HG02759 (cell line): ENCODE measurements at regions not wholly inside any gene's neighbourhood (a gene's known extent, or its start where the extent isn't known, plus 50 kb on each side); places are given as distances from the start of the nearest gene placed in this dataset.

Source experiments
- ATAC-seq: cut with Tn5 transposase; IDR thresholded peaks from one replicate; pipeline ENCODE4 v1.9.1; 2021; ENCODE audit warnings: mild to moderate bottlenecking, moderate library complexity; ENCODE audit not compliant: unreplicated experiment

DNA sequence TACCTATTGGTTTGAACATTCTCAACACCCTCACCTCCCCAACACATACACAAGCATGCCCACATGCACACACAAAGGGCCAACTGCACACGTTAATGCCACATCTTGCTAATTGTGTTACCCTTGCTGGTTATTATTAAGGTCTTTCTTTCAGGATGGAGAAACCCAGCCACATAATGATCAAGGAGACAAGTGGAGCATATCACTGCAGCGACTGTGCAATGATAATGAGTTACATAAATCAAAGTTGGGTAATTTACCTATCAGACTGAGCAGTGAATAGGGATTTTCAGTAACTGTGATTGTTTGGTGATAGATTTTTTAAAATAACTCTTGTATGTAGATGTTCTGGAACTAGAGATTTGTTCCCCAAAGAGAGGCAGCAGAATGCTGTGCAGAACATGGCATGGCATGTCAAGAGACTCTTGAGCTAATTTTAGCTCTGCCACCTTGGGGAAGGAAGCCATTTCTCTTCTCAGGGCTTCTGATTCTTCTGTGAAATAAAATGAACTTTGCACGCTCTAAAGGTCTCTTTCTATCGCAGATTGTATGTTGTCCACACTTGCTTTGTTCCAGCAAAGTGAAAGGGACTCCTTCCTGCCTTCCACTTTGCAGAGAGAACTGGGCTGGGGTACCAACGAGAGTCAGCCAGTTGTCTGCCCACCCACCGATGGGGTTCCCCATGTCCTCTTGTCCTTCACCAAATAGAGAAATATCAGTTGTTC is 126.0 kb upstream of the CAMK1G start:
- ATAC-seq, result no peak

DNA sequence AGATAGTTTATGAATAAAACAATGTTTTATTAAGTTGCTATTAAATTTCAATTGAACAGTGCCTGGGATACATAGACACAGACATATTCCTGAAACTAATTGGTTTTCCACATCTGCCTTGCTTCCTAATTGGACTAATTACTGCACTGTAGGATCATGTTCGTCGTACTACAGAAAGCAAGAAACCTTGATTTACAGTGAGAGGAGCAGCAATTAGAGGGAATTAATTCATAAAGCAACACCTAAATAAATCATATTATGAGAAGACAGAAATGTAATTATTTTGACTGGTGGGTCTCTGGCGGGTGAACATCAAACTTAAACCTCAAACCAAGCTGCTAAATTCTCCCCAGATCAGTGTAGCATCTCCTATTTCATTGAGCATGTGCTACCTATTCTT is 124.6 kb upstream of the CAMK1G start:
- ATAC-seq, result no peak

DNA sequence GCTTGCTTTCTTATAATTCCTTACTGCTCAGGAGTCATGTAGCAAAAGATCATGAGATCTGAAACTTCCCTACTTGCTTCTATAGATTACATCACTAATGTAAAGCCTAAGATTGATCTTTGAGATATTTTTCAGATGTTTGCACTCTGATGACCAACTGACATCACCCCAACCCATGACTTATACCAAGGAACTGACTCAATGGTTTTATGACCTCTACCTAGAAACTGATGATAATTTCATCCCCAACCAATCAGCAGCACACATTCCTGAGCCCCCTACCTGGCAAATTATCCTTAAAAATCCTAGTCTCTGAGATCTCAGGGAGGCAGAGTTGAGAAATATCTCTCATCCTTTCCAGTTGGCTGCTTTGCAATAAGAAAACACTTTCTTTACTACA is 122.3 kb upstream of the CAMK1G start:
- ATAC-seq, result no peak

DNA sequence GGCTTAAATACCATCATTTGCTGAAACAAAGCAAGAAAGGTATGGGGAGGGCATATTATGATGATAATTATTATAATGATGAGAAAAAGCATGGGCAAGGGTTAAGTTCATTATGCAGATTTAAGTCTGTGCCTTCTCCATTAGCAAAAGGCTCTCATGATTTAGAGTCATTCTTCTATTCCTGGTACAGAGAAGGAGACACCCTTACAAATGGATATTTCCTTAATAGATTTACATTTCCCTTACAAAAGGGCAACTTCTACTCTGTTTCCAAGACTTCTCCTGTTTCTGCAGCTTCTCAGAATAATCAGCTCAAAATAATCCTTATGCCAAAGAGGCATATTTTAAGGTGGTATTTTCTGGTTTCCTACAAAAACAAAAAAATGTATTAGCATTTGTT is 121.1 kb upstream of the CAMK1G start:
- ATAC-seq, result no peak

DNA sequence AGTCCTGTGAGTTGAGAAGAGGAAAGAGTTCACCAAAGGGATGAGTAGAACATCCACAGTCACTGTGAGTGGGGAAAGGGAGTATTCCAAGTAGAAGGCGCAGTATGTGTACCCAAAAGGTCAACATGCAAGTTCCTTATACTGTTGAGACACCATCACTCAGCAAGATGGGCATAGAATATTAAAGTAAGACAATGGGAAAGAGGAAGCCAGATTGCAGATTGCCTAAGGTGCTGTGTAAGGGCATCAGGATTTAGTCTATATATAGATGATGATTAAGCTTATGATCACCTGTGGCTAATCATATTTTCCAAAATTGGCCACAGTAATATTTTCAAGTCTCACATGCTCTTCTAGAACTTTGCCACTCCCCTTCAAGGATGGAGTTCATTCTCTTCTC is 120.1 kb upstream of the CAMK1G start:
- ATAC-seq, result no peak

DNA sequence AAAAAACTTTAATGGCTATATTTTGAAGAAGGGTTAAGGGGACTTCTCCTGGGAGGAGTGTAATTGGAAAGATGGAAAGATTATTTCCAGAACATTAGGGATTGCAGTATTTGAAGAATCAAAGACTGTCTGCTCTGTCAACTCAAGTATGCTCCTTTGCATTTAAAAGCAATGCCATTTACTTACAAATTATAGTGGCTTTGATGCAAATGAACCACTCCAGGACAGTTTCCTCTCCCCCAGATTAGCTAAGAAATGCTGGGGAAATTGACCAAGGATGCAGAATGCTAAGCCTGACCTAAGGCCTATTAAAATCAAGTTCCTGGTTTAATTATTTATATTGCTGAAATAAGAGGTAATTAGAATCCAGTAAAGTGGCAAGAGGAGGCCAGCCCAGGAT is 110.5 kb upstream of the CAMK1G start:
- no peak for ATAC-seq

DNA sequence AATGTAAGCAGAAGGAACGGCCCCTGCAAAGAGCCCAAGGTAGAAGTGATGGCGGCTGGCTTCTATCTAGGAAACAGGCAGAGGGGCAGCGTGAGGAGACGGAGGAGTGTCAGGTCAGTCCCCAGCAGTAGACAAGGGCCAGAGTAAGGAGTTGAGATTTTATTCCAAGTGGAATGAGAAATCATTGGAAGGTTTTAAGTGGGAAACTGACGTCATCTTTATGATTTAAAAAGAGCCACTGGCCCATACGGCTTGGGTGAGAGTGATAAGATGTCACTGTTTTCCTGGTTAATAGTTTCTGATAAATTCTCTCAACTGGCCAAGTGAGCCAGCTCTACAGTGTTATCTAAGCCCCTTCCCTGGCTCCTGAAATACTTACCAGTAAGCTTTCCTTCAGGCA is 103.2 kb upstream of the CAMK1G start:
- no peak for ATAC-seq

DNA sequence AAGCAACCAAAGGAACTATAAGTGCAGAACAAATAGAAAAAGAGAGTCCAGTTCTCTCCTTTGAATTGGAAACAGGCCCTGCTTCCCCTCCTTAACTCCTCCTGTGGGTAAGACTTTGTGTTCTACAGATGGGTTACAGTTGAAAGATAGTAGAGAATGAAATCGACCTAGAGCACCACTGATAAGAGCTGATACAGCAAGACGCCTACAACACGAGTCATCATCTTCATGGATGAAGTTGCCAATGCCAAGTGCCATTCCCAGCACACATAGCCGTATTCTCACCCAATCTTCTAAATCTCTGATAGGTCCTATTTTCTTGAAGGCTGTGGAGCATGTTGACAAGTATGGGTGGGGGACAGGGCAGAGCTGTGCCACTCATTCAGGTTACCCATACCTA is 99.8 kb upstream of the CAMK1G start:
- no peak for ATAC-seq

DNA sequence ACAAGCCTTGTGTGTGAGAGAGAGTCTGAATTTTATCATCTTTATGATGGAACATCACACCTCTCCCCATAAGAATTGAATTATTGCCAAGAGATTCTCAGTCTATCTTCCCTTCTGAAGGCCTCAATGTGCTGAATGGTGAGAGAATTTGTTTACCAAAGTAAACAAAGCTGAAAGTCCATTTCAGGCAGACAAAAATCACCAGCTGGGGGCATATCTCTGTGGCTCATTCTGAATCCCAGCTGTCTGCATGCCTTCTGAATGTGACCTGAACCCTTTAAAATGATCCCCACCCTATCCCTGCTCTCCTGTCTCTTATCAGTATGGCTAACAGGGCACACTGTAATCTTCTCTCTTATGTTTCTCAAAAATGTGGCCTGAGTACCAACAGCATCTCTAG is 99.1 kb upstream of the CAMK1G start:
- no peak for ATAC-seq

DNA sequence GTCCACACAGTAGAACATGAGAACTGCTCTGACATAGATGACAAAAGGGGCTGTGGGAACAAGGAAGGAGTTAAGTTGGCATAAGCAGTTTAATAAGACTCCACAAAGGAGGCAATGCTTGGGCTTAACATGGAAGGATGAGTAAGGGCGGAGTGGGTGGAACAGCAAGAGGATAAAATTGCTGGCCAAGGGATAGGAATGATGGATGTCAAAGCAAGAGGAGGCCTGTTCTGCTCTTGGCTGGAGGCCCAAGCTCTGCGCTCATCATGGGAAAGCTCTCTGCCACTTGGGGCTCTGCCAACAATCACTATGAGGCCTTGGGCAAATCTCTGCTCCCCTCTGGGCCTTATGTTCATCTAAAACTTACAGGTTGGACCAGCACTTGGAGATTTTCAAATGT is 98.3 kb upstream of the CAMK1G start:
- ATAC-seq, result no peak

DNA sequence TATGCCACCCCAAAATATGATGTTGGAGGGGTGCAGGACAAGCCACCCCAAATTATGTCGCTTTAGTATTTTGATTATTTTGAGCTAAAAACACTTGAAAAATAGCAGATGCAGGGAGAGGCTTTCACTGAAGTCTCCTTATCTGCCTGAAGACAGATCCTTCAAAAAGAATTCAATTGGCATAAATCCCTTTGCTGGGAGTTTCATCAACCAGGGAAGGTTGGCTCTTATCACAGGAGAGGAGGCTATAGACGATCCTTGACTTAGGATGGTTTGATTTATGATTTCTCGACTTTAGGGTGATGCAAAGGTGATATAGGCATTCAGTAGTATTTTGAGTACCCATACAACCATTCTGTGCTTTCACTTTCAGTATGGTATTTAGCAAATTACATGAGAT is 97.8 kb upstream of the CAMK1G start:
- ATAC-seq, result no peak

DNA sequence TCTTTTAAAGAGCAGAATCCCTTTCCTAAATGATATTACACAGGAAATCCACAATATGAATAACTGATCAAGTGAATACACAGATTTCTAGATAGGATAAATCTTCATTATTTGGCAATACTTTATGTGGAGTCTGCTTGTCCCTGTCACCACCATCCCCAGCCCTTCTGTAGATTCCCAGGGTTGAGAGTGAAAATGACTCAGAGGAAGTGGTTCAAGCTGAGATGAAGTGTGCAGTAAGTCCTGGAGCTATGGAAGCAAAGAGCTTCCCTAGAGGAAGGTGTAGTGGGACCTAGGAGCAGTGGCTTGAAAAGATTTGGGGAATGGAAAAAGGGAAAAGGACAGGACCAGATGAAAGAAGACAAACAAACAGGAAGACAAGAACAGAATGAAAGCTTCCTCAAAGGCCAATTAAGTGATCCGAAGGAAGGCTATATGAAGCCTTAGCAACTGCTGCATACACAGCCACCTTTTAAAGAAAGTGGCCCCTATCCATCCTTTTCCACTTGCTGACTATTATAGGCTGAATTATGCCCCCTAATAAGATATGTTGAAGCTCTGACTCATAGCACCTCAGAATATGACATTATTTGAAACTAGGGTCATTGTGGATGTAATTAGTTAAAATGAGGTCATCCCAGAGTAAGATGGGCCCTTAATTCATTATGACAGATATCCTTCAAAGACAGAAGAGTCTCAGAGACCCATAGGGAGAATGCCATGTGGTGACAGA is 96.5 kb upstream of the CAMK1G start:
- ATAC-seq, result no peak

DNA sequence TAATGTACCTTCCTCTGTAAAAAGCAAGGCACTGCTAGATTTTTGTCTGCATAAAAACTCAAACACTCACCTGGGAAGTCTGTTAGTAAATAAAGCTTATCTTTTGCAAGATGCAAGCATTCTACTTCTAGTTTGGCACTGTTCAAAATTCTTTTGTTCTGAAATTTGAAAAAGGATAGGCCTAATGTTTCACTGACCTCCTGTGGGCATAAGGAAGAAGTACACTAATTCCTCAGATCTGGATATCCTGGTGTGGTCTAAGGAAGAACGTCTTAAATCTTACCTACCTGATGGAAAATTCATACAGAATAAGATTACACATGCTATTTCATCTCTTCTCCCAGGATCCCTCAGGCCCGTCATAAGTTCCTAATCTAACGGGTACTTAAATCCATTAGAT is 93.5 kb upstream of the CAMK1G start:
- no peak for ATAC-seq

DNA sequence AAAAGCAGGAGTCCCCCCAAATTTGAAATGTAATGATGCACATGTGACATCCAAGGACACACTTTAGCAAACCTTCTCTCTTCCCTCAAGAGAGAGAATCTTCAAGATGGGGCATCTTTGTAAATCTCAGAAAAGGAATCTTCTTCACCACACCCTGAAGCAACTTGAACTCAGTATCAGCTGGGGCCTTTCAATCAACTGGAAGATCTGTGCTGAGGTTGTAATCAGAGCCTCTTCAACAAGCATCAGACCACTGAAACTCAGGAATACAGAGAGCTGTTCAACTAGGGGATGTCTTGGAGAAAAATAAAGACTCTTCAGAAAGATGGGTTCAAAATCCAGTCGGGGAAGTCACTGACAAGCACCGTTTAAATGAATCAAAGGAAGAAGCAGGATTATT is 92.5 kb upstream of the CAMK1G start:
- no peak for ATAC-seq

DNA sequence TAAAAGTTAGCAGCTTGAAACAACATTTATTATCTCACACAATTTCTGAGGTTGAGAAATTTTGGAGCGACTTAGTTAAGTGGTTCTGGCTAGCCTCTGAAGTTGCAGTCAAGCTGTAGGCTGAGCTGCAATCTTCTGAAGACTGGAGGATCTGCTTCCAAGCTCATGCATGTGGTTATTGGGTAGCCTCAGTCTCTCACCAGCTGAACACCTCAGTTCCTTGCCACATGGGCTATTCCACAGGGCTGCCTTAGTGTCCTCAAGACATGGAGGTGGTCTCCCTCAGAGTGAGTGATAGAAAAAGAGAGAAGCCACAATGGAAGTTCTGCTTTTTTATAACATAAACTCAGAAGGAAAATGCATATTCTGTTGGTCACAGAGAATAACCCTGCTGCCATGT is 92.0 kb upstream of the CAMK1G start:
- ATAC-seq, result no peak

DNA sequence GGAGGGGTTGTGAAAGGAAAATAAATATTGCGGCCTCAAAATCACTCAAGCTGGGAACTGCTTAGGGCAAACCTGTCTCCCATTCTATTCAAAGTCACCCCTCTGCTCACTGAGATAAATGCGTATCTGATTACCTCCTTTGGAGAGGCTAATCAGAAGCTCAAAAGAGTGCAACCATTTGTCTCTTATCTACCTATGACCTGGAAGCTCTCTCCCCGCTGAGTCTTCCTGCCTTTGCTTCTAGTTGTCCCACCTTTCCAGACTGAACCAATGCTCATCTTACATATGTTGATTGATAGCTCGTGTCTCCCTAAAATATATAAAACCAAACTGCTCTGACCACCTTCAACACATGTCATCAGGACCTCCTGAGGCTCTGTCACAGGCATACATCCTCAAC is 91.6 kb upstream of the CAMK1G start:
- ATAC-seq, result no peak

DNA sequence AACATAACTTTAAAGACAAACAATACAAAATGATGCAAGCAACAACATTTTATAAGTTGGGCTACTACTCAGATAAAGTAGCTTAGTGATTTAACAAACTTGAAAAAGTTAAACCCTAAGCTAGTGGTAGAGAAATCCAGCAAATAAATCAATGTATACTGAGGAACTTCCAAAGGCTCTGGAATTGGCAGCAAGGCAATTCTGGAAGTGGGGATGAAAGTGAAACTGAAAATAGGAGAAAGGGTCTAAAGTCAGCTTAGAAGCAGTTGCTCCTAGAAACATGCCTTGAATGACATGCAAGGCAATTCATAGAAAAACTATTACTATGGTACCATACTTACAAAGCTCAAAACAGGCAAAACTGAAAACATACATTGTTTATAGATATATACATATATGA is 90.0 kb upstream of the CAMK1G start:
- no peak for ATAC-seq

DNA sequence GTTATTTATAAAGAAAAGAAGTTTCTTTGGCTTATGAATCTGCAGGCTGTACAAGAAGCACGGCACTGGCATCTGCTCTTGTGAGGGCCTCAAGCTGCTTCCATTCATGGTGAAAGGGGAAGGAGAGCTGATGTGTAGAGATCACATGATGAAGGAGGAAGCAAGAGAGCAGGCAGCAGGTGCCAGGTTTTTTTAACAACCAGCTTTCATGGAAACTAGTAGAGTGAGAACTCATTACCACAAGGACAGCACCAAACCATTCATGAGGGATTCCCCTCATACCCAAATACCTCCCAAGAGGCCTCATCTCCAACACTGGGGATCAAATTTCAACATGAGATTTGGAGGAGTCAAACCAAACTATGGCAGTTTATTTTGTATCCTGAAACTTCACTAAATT is 85.8 kb upstream of the CAMK1G start:
- no peak for ATAC-seq

DNA sequence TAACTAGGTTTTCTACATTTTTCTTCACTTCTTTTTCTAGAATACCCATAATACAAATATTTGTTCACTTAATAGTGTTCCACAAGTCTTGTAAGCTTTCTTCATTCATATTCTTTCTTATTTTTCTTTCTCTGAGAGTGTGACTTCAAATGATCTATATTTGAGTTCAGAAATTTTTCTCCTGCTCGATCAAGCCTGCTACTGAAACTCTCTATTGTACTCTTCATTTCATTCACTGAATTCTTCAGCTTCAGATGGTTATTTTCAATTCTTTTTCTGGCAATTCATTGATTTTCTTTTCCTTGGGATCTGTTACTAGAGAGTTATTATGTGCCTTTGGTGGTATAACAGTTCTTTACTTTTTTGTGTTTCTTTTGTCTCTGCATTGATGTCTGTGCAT is 82.5 kb upstream of the CAMK1G start:
- no peak for ATAC-seq

DNA sequence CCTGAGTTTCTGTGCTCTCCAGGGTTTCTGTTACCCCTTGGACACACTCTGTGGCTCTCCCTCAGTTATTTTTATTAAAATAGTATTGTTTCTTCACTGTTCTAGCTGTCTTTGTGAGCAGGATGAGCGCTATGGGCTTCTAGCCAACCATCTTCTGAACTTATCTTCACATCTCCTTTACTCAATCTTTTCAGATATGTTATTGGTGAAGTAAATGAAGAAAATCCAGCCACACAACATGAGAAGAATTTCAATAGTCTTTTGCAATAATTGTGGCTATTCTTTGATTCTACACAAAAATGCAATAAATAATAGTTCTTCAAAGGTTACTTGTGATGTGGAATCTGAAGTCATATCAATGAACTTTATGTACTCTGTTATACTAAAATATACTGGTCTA is 80.3 kb upstream of the CAMK1G start:
- ATAC-seq, result no peak

DNA sequence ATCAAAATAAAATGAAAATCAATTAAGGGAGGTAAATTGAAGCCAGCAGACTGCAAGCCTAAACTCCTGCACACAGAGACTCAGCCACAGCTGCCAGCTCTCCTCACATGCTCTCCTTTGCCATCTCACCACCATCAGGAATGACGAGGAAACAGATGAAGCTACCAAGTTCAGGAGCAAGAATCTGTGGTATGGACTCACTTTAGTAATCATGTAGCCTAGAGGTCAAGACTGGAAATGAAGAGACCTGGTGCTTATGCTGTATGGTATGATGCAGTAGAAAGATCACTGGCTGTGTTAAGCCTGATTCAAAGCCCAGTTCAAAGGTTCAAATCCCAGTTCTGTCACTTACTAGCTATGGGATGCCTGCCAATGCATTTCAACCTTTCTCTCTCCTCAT is 78.9 kb upstream of the CAMK1G start:
- no peak for ATAC-seq

DNA sequence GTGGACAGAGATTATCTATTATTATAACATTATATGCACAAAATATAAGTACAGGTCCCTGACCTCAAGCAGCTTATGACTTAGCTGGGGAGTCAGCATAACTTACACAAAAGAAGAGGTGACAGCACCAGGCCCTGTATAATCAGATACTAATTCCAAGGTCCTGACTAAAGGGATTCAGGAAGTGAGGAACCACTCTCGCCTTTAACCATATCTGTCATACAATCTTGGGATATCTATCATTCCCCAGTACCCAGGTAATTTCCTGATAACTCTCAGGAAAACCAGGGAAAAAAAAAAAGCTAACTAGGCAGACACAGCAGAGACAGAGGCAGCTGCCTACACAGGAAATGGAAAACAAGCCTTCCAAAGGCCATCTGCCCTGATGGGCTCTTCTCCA is 78.5 kb upstream of the CAMK1G start:
- no peak for ATAC-seq

DNA sequence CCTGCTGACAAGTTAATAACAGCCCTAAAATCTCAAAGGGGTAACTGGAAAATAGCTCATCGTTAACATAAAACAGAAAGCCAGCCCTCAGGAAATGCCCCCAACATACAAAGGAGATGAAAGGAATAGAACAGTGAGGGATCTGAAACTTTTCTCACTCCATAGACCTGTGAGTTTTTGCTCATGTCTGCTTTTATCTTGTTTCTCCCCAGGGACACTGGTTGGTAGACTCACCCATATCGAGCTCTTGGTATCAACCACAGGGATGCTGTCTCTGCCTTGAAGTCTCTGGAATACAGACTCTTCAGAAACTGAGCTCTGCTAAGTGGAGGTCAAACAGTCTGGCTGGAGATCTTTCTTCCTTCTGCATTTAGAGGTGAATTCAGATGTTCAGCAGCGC is 77.4 kb upstream of the CAMK1G start:
- ATAC-seq, result no peak
